ENCODE measurements at regions not wholly inside any gene's neighbourhood (a gene's known extent, or its start where the extent isn't known, plus 50 kb on each side); places are given as distances from the start of the nearest gene placed in this dataset.

DNA sequence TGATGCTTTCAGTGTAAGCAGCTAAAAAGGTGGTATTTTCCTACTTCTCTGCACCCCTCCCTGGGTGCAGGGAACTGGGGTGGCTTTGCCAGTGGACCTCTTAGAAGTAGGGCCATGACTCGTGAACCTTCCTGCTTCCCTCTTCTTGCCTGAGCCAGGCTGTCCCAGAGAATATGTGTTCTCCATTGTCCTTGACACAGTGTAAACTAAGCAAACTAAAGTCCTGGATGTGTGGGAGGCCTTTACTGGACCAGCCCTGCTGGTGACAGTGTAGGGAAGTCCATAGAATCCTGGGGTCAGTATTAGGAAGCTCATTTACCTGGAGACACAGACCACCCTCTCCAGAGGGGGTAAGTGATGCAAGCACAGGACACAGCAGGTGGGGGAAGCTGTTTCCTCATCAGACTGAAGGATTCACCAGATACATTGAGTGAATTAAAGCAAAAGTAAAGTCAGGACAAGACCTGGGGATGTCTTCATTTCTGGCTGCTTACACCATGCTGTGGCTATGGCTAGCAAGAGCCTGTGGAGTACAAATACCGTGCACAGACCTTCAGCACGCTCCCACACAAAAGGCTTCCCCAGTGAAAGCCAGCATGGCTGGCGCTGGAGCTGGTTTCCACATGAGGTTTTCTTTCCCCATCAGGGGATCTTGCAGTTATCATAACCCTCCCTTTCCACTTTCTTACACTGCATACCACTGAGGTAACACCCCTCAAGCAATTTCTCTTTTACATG, 64.8 kb upstream of the LPP start:
- no peak for ATAC-seq
- intact Hi-C loops (cut with DNase I) = no loop called here
- no peaks in the 10 kb centered on the region for H3K27me3 ChIP-seq

GRCh38 chr3:188090620-188091309, 63.2 kb upstream of the LPP start:
- Histone ChIP-seq H3K27ac (no peak overlapping the region), H3K27me3 (no peaks in the 10 kb centered on the region), H3K4me3 (no peak overlapping the region), H3K4me1 (peaks cover 0 to 3% of the 10 kb centered on the region in 2 donors), H3K36me3 (no peaks in the 10 kb centered on the region), H3K9me3 (no peaks in the 10 kb centered on the region)
- DNase-seq (peak in 1 of 4 donors; percentile 24), ATAC-seq (no peak)
- intact Hi-C loops (cut with DNase I) = no loop called here
- TF ChIP-seq CTCF (IDR thresholded peaks at IDR 0.05) = no peak

More for the DNA sequence above, 64.8 kb upstream of the LPP start:
- Histone ChIP-seq H3K36me3 (no peaks in the 10 kb centered on the region), H3K4me3 (no peak overlapping the region), H3K9me3 (no peaks in the 10 kb centered on the region), H3K4me1 (peaks cover 0 to 9% of the 10 kb centered on the region in 2 donors), H3K27ac (no peak overlapping the region)
- DNase-seq = no peak
- no peak for TF ChIP-seq CTCF (IDR thresholded peaks at IDR 0.05)

- intact Hi-C loops (cut with DNase I) = no loop called here
- no peak for TF ChIP-seq CTCF (IDR thresholded peaks at IDR 0.05)
- Histone ChIP-seq H3K4me3 (no peak overlapping the region), H3K36me3 (no peaks in the 10 kb centered on the region), H3K4me1 (no peaks in the 10 kb centered on the region), H3K9me3 (no peaks in the 10 kb centered on the region), H3K27me3 (no peaks in the 10 kb centered on the region), H3K27ac (no peak overlapping the region)
- no peak for ATAC-seq
- DNase-seq = no peak
Measured at GRCh38 chr3:188091746-188092145, 62.2 kb upstream of the LPP start.

DNA sequence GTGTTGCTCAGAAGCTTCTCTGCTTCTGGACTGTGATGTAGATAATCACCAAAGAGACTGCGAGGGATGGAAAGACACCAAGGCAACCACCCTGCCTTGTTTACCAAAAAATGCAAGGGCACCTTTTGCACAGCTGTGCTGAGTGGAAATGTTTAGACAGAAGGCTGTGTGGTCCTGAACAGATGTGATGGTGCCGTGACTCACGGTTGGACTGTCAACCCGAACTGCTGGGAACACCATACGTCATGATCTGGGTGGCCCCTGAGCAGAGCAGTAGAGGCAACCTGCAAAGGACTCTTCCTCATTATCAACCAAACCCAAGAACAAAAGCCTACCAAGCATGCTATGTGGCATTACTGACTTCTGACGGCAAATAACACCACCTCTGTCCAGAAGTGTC, 61.3 kb upstream of the LPP start:
- TF ChIP-seq CTCF (IDR thresholded peaks at IDR 0.05) = no peak
- Histone ChIP-seq H3K4me1 (no peaks in the 10 kb centered on the region), H3K36me3 (no peaks in the 10 kb centered on the region), H3K9me3 (no peaks in the 10 kb centered on the region), H3K4me3 (no peak overlapping the region), H3K27ac (no peak overlapping the region), H3K27me3 (no peaks in the 10 kb centered on the region)
- no peak for ATAC-seq
- DNase-seq = no peak
- intact Hi-C loops (cut with DNase I) = no loop called here

DNA sequence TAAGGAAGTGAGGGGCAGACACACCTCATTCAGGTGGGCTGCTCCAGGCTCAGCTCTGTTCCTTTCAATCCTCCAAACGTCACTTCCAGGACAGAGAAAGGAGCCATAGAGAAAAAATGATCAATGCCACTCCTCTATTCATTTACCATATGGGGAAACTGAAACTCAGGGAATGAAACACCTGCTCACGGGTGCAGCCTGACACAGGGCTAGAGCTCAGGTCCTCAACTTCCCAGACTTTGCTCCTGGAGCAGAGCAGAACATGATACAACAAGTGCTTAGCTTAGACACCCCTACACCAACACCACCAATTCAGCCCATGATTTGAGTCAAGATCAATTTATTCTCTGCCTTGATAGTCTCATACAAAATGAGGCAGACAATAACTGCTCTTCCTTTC, 58.5 kb upstream of the LPP start:
- no peaks in the 10 kb centered on the region for H3K27me3 ChIP-seq
- H3K9me3 ChIP-seq = peaks cover 0 to 4% of the 10 kb centered on the region in 2 donors
- H3K4me1 ChIP-seq = no peaks in the 10 kb centered on the region
- no peaks in the 10 kb centered on the region for H3K36me3 ChIP-seq
- H3K4me3 ChIP-seq = no peak overlapping the region
- DNase-seq = no peak
- TF ChIP-seq CTCF (IDR thresholded peaks at IDR 0.05) = no peak
- intact Hi-C loops (cut with DNase I) = no loop called here
- no peak for ATAC-seq
- no peak overlapping the region for H3K27ac ChIP-seq
